DOHH2 (cell line): ENCODE measurements at regions not wholly inside any gene's neighbourhood (a gene's known extent, or its start where the extent isn't known, plus 50 kb on each side); places are given as distances from the start of the nearest gene placed in this dataset.

ENCODE experiments used
- EZH2phosphoT487 ChIP-seq: fragments of 200-600 bp; sonication (generic); IDR thresholded peaks from 2 replicates; pipeline ENCODE4 v1.6.1; 2017; ENCODE audit warnings: borderline replicate concordance, mild to moderate bottlenecking, antibody characterized with exemption, low read length, moderate library complexity, mixed read lengths
- TF ChIP-seq, protein P1 (sequence below): fragments of 200-600 bp; sonication (generic); IDR thresholded peaks from one replicate; pipeline ENCODE4 v1.5.1; 2014; ENCODE audit warnings: antibody characterized with exemption, mild to moderate bottlenecking, low read depth, low read length; ENCODE audit not compliant: poor library complexity, severe bottlenecking

DNA sequence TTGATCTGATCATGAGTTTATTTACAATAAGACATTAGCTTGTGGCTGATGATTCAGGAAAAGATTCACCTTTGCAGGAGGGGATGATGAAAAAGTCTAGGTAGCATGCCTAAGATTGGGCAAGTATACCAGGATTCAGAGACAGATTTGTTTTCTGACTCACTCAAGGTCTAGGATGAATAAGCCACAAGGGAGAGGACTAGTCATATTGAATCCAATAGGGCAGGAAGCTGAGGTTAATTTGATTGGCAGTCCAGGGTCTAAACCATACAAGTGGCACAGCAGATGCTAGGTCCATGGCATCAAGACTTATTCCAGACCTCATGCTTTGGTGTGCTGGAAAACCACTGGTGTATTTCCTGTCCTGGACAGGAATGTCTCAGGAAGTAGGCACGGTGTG, 1133.4 kb downstream of the XPNPEP1 start:
- TF ChIP-seq, protein P1, sequence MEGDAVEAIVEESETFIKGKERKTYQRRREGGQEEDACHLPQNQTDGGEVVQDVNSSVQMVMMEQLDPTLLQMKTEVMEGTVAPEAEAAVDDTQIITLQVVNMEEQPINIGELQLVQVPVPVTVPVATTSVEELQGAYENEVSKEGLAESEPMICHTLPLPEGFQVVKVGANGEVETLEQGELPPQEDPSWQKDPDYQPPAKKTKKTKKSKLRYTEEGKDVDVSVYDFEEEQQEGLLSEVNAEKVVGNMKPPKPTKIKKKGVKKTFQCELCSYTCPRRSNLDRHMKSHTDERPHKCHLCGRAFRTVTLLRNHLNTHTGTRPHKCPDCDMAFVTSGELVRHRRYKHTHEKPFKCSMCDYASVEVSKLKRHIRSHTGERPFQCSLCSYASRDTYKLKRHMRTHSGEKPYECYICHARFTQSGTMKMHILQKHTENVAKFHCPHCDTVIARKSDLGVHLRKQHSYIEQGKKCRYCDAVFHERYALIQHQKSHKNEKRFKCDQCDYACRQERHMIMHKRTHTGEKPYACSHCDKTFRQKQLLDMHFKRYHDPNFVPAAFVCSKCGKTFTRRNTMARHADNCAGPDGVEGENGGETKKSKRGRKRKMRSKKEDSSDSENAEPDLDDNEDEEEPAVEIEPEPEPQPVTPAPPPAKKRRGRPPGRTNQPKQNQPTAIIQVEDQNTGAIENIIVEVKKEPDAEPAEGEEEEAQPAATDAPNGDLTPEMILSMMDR, result no peak
- TF ChIP-seq EZH2phosphoT487, result no peak
